K562 (cell line): ENCODE measurements at regions not wholly inside any gene's neighbourhood (a gene's known extent, or its start where the extent isn't known, plus 50 kb on each side); places are given as distances from the start of the nearest gene placed in this dataset.

Experiments
- ATAC-seq: fragments of 200-7000 bp; cut with Tn5 transposase; 3 replicates; pipeline ENCODE4 v1.9.1; 2020; ENCODE audit warnings: moderate library complexity
- BruUV-seq: library from RNA; stranded (reverse); fragments of 400-500 nt; replicated peaks from 2 replicates; lab custom pipeline; 2021; lab: Mats Ljungman, UMichigan
- CTCF ChIA-PET: fragments of 300-600 bp; formaldehyde crosslinking; extraction: SDS; loops from one replicate; lab custom pipeline; 2021; ENCODE audit warnings: low intra/inter-chr PET ratio; lab: Yijun Ruan, JAX
- POLR2A ChIA-PET: fragments of 300-600, 350-650 bp; sonication (Branson Sonifier 250); formaldehyde crosslinking; extraction: SDS; loops from one replicate; lab custom pipeline; 2021; ENCODE audit warnings: antibody characterized with exemption, inconsistent platforms; lab: Yijun Ruan, JAX
- DNase-seq, 4 experiments: peaks; one replicate each; pipeline versions ENCODE4 v3.0.0 to v3.0.0-alpha.2; 2011 to 2018; ENCODE audit warnings: low spot score in 3 of 4, mixed read lengths in 3 of 4; ENCODE audit errors: extremely low read depth in 1 of 4
- FAIRE-seq: peaks from 2 replicates; lab custom pipeline; 2011; peaks lifted over from hg19 to GRCh38; lab: Jason Lieb, UNC
- H2AFZ ChIP-seq: 2 replicates; pipeline ENCODE4 v1.6.0; 2011; ENCODE audit warnings: low read depth, low read length, control low read depth, inconsistent platforms
- H3K27ac ChIP-seq: fragments of 200-600 bp; 3 replicates; pipeline ENCODE4 v1.8.0; 2011; ENCODE audit warnings: low read depth, mild to moderate bottlenecking, control low read depth, inconsistent platforms, low read length, moderate library complexity, mixed read lengths; ENCODE audit errors: extremely low read depth
- H3K27me3 ChIP-seq, 2 experiments: fragments of 300-600 bp in 1 of 2; 2 replicates in 1 of 2; 3 replicates in 1 of 2; pipeline versions ENCODE4 v1.6.0 to v1.8.0; 2011; ENCODE audit warnings: inconsistent platforms in 2 of 2, low read length in 2 of 2, mild to moderate bottlenecking in 1 of 2, mixed read lengths in 1 of 2, moderate library complexity in 1 of 2; ENCODE audit not compliant: control insufficient read depth in 2 of 2, insufficient read depth in 2 of 2
- H3K36me3 ChIP-seq: fragments of 300-600 bp; 3 replicates; pipeline ENCODE4 v1.8.0; 2011; ENCODE audit warnings: mild to moderate bottlenecking, low read length, inconsistent platforms; ENCODE audit not compliant: control insufficient read depth, insufficient read depth
- H3K4me1 ChIP-seq, 2 experiments: fragments of 200-600 bp in 1 of 2; replicated peaks in 1 of 2; 2 replicates in 1 of 2; 3 replicates in 1 of 2; pipeline versions ENCODE4 v1.5.1 to v1.8.0; 2011; ENCODE audit warnings: inconsistent platforms in 2 of 2, low read length in 2 of 2, mild to moderate bottlenecking in 1 of 2, mixed read lengths in 1 of 2, moderate library complexity in 1 of 2; ENCODE audit not compliant: control insufficient read depth in 2 of 2, insufficient read depth in 2 of 2
- H3K4me2 ChIP-seq: 2 replicates; pipeline ENCODE4 v1.6.1; 2011; ENCODE audit warnings: low read length, control low read depth, inconsistent platforms, mixed read lengths; ENCODE audit not compliant: insufficient read depth
- H3K4me3 ChIP-seq: fragments of 200-600 bp; sonication (generic), shearing (Covaris generic); 2 replicates; pipeline ENCODE4 v1.5.1; 2016; ENCODE audit warnings: control low read depth, inconsistent platforms
- H3K79me2 ChIP-seq: fragments of 200-600 bp; 3 replicates; pipeline ENCODE4 v1.8.0; 2011; ENCODE audit warnings: low read length, inconsistent platforms; ENCODE audit not compliant: control insufficient read depth, insufficient read depth
- H3K9ac ChIP-seq, 2 experiments: 2 replicates each; pipeline versions ENCODE4 v1.6.0 to v1.6.1; 2011; ENCODE audit warnings: low read depth in 2 of 2, low read length in 2 of 2, control low read depth in 1 of 2, inconsistent platforms in 1 of 2, mild to moderate bottlenecking in 1 of 2, mixed read lengths in 1 of 2; ENCODE audit not compliant: insufficient read depth in 1 of 2
- H3K9me1 ChIP-seq: one replicate; pipeline ENCODE4 v1.6.0; 2011; ENCODE audit warnings: inconsistent platforms, mild to moderate bottlenecking, low read length, moderate library complexity; ENCODE audit not compliant: control insufficient read depth, insufficient read depth
- H3K9me3 ChIP-seq: replicated peaks from 2 replicates; pipeline ENCODE4 v1.5.1; 2011; ENCODE audit warnings: low read depth, low read length, inconsistent platforms; ENCODE audit not compliant: control insufficient read depth, insufficient read depth
- H4K20me1 ChIP-seq: replicated peaks from 2 replicates; pipeline ENCODE4 v1.6.1; 2011; ENCODE audit warnings: low read length, inconsistent platforms, mixed read lengths; ENCODE audit not compliant: control insufficient read depth, insufficient read depth
- DACH1 ChIP-seq: fragments of 450-650 bp; IDR thresholded peaks from 2 replicates; pipeline ENCODE4 v1.6.1; 2018; ENCODE audit not compliant: partially characterized antibody
- HNRNPLL ChIP-seq: fragments of 200-400 bp; formaldehyde crosslinking; IDR thresholded peaks from 2 replicates; pipeline ENCODE4 v1.6.1; 2017; ENCODE audit warnings: low read length, low read depth, mild to moderate bottlenecking; ENCODE audit not compliant: poor library complexity, severe bottlenecking
- RFX7 ChIP-seq: fragments of 250-450 bp; sonication (Bioruptor Pico); IDR thresholded peaks from 2 replicates; pipeline ENCODE4 v1.5.1; 2021; ENCODE audit warnings: mild to moderate bottlenecking
- UBTF ChIP-seq, 2 experiments: IDR thresholded peaks; 2 replicates each; pipeline ENCODE4 v1.6.1; 2012; ENCODE audit warnings: improper control_type of control experiment in 2 of 2, low read depth in 2 of 2, low read length in 2 of 2, borderline replicate concordance in 1 of 2
- ZC3H8 ChIP-seq: fragments of 450-650 bp; IDR thresholded peaks from 2 replicates; pipeline ENCODE4 v1.6.1; 2017
- ZNF133 ChIP-seq: fragments of 250-450 bp; sonication (Bioruptor Pico); IDR thresholded peaks from 2 replicates; pipeline ENCODE4 v1.4.0; 2020; ENCODE audit warnings: mild to moderate bottlenecking
- WGBS: fragments of 100-300 bp; shearing (Covaris generic); methylation state at CpG from one replicate; pipeline ENCODE4 v1.1.6; 2016; ENCODE audit warnings: low coverage, mixed read lengths; ENCODE audit not compliant: insufficient coverage; ENCODE audit errors: missing lambda C conversion rate; 5-methylcytosine and 5-hydroxymethylcytosine counted together
- in situ Hi-C: fragments of 300-500 bp; cut with MboI; formaldehyde crosslinking; loops from 4 replicates; pipeline ENCODE4 v1.15.0; 2018; ENCODE audit warnings: inconsistent platforms, mixed read lengths
- intact Hi-C: fragments of 100-400 bp; cut with micrococcal nuclease; formaldehyde crosslinking; loops from 2 replicates; pipeline ENCODE4 v1.14.2; 2022

GRCh38 chr20:41981746-41982145 lies 363.6 kb upstream of the CHD6 start (continued):
- TF ChIP-seq UBTF (IDR thresholded peaks at IDR 0.05; ENCODE audit: borderline replicate concordance in 1 of 2, low read depth in 2 of 2, low read length in 2 of 2) (no peak), ZC3H8 (no peak)

- intact Hi-C loops, result no loop called here
- TF ChIP-seq DACH1 (no peak), ZNF133 (CRISPR knock-in tag) (no peak), RFX7 (CRISPR knock-in tag) (no peak), HNRNPLL (no peak)
- TF ChIP-seq, all 486 proteins: peak for 0
- H3K9me3 ChIP-seq, result no peaks in the 10 kb centered on the region
- BruUV-seq, result no TSS peak
- 0% methylated on average over 4 of the region's 4 CpGs for WGBS
- no peaks in the 10 kb centered on the region for H3K4me1 ChIP-seq
- no peak for ATAC-seq
- no peaks in the 10 kb centered on the region for H4K20me1 ChIP-seq
- H3K4me3 ChIP-seq, result no peak overlapping the region
- no peak for DNase-seq
- in situ Hi-C loops, result no loop called here
- H3K27me3 ChIP-seq, result no peaks in the 10 kb centered on the region
- H3K36me3 ChIP-seq, result no peaks in the 10 kb centered on the region
- H3K27ac ChIP-seq, result no peak overlapping the region
- CTCF ChIA-PET, result no interaction called here
- H3K9me1 ChIP-seq, result no peaks in the 10 kb centered on the region
- H3K9ac ChIP-seq, result no peak overlapping the region
- POLR2A ChIA-PET, result interaction anchor here (0.6 to 1.5 kb wide), 3 partner anchors 10 to 747 kb away, joined by 3 read pairs; no protein-coding TSS in a partner anchor
- no peak for FAIRE-seq
- H2AFZ ChIP-seq, result no peak overlapping the region
- no peaks in the 10 kb centered on the region for H3K79me2 ChIP-seq
- no peak overlapping the region for H3K4me2 ChIP-seq
These were observed 360.7 kb upstream of the CHD6 start for GRCh38 chr20:41978875-41979274.
